NOMO-1 treated with DMSO at 0.1 percent for 48 hours (cell line): ENCODE measurements at regions not wholly inside any gene's neighbourhood (a gene's known extent, or its start where the extent isn't known, plus 50 kb on each side); places are given as distances from the start of the nearest gene placed in this dataset.
A peak's percentile ranks its signal among the peaks of the same experiment; 100 is the strongest.

Source experiments
- DNase-seq: peaks from one replicate; lab custom pipeline; 2025; ENCODE audit not compliant: unreplicated experiment; lab: John Stamatoyannopoulos, UW

DNA sequence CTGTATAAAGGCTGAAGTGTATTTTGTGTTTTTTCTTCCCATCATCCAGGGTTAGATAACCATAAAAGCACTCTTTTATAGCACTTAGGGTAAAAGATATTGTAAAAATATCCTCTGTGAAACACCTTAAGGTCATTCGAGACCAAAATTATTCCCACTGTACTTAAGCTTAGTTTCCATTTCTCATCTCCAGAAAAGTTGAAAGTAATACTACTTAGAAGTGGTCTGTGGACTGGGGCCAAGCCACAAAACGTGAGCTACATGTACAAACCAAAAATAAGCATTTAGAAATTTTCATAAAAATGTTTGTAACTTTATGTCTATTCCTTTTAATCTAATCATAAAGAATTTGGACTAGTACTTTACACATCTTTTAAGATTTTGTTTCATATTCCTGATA lies 142.0 kb upstream of the NTM start:
- no peak for DNase-seq

- DNase-seq = no peak
These were observed 141.2 kb upstream of the NTM start for GRCh38 chr11:131229221-131229620.

DNA sequence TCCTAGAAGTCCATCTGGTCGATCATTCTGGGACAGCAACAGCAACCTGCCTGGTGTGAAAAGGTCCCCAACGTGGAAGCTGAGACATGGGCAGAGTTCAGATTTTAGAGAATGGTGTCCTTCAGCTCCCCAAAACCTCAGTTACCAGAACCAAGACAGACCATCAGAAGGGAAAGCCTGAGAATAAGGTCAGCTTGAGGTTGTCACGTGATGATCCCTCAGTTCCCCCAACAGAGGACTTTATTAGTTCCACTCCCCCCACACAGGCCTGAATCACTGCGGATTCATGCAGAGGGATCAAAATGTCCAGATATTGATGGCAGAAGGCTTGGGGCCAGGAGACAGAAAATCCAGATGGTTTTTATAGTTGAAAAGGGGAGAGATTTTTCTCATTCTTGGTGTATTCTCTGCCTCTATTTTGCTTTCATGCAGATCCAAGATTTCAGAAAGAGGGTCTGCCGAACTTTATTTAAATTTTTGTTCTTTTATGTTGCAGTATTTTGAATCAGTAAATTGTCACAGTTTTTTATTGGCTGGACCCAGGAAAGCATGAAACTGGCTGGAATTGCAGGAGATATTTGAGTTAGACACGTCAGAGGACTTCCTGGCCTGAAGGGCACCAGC lies 139.0 kb upstream of the NTM start:
- DNase-seq = no peak

- DNase-seq = no peak
These were observed 138.2 kb upstream of the NTM start for GRCh38 chr11:131232261-131232660.

DNA sequence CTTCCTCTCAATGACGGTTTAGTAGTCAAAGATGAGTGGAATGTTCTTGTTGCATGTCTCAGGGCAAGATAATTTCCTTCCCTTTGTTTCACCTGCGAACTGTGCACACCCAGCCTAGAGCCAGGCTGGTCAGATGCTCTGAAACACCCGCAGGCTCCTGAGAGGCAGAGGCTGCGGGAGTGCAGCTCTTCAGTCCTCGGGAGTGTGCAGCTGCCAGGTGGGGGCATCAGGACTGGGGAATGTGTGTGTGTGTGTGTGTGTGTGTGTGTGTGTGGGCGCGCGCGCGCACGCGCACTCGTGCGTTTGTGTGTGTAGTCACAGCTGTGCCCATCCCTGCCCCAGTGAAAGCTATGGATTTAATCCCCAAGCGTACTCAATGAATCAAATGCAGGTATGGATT lies 136.2 kb upstream of the NTM start:
- DNase-seq = no peak

DNA sequence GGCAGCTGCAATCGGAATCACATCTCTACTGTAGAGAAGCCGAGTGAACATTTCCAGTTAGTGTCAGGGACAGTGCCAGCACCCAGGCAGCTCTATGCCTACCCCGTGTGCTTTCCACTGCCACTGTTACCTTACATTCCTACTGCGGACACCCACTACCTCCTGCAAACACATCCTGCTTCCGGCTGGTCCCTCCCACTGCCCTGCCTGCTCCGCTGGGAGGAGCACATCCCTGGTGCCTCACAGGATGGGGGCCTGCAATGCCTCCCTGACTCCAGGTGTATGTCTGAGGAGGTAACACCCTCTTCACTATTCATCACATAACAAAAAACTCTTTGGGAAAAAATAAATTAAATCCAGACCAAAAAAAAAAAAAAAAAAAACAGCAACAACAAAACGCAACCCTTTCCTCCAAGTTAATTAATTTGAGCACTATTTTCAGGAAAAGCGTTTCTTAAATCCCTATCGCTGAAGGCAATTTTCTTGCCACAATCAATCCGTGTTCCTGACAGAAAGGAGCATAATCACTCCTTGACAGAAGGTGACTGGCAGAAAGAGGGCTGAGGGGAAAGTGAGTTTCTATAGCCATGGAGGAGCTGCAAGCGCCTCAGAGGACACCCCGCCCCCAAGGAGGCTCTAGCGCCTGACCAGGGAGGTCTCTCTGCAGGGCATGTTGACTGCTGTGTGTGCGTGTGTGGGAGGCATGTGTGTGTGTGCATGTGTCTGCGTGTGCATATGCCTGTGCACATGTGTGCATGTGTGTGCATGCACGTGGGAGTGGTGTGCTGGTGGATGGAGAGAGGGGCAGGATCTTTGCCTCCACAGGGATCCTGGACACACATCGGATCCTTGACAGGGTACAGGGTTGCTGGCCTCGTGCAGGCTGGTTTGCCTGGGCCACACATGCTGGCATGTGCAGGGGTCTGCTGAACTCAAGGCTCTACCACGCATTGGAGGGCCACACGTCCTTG lies 134.8 kb upstream of the NTM start:
- no peak for DNase-seq

GRCh38 chr11:131240421-131240820 lies 130.0 kb upstream of the NTM start:
- DNase-seq = peak; percentile 5

- no peak for DNase-seq
These were observed 127.9 kb upstream of the NTM start for GRCh38 chr11:131242476-131243000.

DNA sequence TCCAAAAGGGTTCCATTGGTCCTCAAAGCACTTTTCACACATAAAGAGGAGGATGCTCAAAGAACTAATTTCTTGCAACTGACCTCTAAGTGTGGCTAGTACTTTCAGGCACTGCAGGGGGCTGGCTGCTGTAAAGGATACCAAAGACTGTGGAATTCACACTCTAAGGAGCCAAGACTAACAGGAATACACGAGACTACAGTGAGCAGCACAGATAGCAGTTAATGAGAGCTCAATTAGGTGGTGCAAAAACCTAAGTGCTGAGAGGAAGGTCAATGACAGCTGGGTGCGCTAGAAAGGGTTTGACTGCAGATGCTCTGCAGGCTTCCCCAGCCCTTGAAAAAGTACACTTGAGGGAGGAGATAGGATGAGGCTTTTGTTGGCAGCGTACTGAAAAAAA lies 124.3 kb upstream of the NTM start:
- DNase-seq = no peak

GRCh38 chr11:131246663-131247062 lies 123.8 kb upstream of the NTM start:
- DNase-seq = peak; percentile 30

DNA sequence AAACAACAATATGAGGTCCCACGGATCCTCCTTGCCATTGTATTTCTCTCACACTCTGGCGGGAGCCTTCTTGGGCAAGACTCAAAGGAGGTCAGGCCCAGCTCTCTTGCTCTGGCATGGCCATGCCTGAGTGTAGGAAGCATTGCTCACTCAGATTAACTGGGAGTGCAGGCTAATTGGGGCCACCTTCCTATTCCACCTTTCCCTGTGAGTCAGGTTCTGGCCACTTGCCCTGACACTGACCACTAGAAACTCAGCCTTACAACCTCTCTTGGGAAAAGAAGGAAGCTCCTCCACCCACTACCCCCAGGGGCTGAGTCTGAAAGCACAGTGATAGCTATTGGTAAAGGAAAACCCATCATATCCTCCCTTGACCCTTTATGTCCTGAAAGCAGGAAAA lies 121.8 kb upstream of the NTM start:
- no peak for DNase-seq

- no peak for DNase-seq
These were observed 117.2 kb upstream of the NTM start for GRCh38 chr11:131253142-131253655.

- no peak for DNase-seq
These were observed 116.7 kb upstream of the NTM start for GRCh38 chr11:131253656-131254151.

GRCh38 chr11:131254254-131254653 lies 116.2 kb upstream of the NTM start:
- DNase-seq = no peak

DNA sequence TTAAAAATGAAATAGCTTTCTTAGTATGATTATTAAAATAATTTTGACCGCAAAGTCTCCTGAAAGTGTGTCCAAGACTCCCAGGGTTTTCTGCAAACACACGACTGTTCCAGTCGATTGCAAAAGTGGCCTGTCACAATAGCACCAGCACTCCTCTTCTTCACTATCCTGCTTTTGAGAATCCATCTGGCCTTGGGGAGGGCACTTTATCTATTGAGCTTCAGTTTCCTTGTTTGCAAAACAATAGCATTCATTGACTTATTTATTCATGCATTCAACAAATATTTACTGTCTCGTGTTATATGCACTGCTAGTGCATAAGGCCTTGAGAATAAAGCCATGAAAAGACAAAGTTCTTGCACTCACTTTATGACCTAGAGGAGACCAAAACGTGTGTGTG lies 96.2 kb upstream of the NTM start:
- no peak for DNase-seq

- DNase-seq = no peak
These were observed 94.8 kb upstream of the NTM start for GRCh38 chr11:131275580-131275979.

DNA sequence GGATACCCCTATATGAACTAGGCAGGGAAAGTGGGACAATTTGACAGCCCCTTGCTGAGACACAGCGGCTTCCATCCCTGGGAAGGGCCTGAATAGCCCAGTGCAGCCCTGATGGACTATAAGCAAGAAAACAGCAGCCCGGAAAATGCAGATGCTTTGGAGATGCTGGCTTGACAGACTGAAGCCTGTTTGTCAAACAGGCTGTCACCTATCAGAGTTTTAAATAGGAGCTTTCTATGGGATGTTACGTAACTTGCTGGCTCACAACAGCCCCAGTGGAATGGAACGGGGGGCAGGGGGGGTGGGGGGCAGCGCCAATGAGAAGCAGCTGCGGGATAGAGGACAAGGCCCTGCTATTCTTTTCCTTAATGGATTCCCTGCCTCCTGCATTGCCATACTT lies 91.9 kb upstream of the NTM start:
- no peak for DNase-seq

DNA sequence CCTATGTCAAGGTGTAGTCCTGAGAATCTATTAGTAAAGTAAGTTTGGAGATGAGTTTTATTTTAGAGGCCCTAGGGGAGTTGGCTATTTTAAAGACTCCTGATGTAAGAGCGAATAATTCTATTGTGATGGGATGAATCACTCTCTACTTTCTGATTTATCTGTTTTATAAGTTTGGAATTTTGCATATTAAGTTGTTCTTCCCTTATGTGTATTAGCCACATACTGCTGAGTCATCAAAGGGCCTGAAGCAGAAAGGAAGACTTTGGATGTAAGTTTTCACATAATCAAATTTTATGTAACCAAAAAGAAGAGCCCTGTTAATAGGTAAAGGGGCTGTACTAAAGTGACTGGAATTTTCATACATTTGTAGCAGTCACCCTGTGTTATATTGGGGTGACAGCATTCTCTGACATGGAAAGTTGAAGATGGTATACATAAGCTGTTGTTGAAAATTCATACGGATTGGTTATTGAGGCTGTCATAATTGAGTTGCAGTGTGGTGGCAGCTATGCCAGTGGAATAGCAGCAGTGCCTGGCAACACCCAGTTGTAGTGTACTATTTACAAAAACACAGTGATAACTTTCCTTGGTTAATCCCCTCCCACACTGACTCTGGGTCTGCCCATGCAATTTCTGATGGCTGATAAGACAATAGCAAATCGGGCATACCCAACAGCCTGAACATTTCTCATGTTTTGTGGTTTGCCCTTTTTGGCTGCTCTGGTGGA lies 90.6 kb upstream of the NTM start:
- DNase-seq = no peak

GRCh38 chr11:131281316-131281715 lies 89.1 kb upstream of the NTM start:
- DNase-seq = no peak

- DNase-seq = no peak
These were observed 86.4 kb upstream of the NTM start for GRCh38 chr11:131284041-131284440.

- no peak for DNase-seq
These were observed 81.8 kb upstream of the NTM start for GRCh38 chr11:131288521-131289091.
